H1 (cell line): ENCODE measurements at regions not wholly inside any gene's neighbourhood (a gene's known extent, or its start where the extent isn't known, plus 50 kb on each side); places are given as distances from the start of the nearest gene placed in this dataset.

Experiments used
- FOSL1 ChIP-seq: IDR thresholded peaks from 2 replicates; pipeline ENCODE4 v1.6.1; 2011; ENCODE audit warnings: mild to moderate bottlenecking, low read depth, low read length, moderate library complexity; ENCODE audit not compliant: insufficient read depth
- JUND ChIP-seq: IDR thresholded peaks from 2 replicates; pipeline ENCODE4 v1.6.1; 2011; ENCODE audit warnings: mild to moderate bottlenecking, improper control_type of control experiment, low read length
- POU5F1 ChIP-seq: IDR thresholded peaks from 2 replicates; pipeline ENCODE4 v1.6.1; 2011; ENCODE audit warnings: low read depth, mild to moderate bottlenecking, low read length, moderate library complexity
- USF2 ChIP-seq: IDR thresholded peaks from 2 replicates; pipeline ENCODE4 v1.6.1; 2011; ENCODE audit warnings: low read length, improper control_type of control experiment

- TF ChIP-seq FOSL1 (no peak), JUND (no peak), USF2 (no peak), POU5F1 (no peak)
Measured at GRCh38 chr9:85264695-85265094, 477.1 kb downstream of the AGTPBP1 start (continued).
